ENCODE measurements at regions not wholly inside any gene's neighbourhood (a gene's known extent, or its start where the extent isn't known, plus 50 kb on each side); places are given as distances from the start of the nearest gene placed in this dataset.

- Mint-ChIP-seq H3K9me3 (ENCODE audit: unreplicated experiment) (no peaks in the 10 kb centered on the region), H3K4me1 (ENCODE audit: unreplicated experiment) (peaks cover 20% of the 10 kb centered on the region), H3K27ac (ENCODE audit: unreplicated experiment) (no peak overlapping the region), H3K36me3 (ENCODE audit: low read depth, unreplicated experiment) (no peaks in the 10 kb centered on the region), H3K27me3 (ENCODE audit: unreplicated experiment) (peaks cover 5% of the 10 kb centered on the region), H3K4me3 (ENCODE audit: unreplicated experiment) (no peak overlapping the region)
- TF ChIP-seq CTCF (IDR thresholded peaks at IDR 0.05; ENCODE audit: unreplicated experiment) = no peak
- DNase-seq (ENCODE audit: low spot score) = no peak
Observed at GRCh38 chr11:69889400-69890318, 70.4 kb upstream of the FGF3 start.

DNA sequence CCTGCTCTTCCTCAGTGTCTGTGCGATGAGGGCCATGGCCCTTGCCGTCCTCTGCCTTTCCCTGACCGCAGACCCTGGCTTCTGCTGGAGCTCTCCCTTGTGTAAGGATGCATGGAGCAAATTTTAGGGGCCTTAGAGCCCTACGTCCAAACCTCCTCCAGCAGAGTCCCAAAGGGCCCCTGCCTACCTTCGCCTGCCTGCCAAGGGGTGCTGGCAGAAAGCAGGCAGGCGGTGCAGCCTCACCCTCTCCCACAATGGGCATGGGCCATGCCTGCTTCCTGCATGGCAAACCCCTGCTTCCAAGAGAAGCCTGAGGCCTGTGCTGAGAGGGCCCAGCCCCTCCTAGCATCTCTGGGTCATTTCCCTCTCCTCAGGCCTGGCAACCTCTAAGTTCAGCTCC lies 71.3 kb upstream of the FGF3 start:
- Mint-ChIP-seq H3K27me3 (ENCODE audit: unreplicated experiment) (peaks cover 5% of the 10 kb centered on the region), H3K27ac (ENCODE audit: unreplicated experiment) (no peak overlapping the region), H3K9me3 (ENCODE audit: unreplicated experiment) (no peaks in the 10 kb centered on the region), H3K4me3 (ENCODE audit: unreplicated experiment) (no peak overlapping the region), H3K4me1 (ENCODE audit: unreplicated experiment) (peaks cover 20% of the 10 kb centered on the region), H3K36me3 (ENCODE audit: low read depth, unreplicated experiment) (no peaks in the 10 kb centered on the region)
- no peak for TF ChIP-seq CTCF (IDR thresholded peaks at IDR 0.05; ENCODE audit: unreplicated experiment)
- DNase-seq (ENCODE audit: low spot score) = no peak

DNA sequence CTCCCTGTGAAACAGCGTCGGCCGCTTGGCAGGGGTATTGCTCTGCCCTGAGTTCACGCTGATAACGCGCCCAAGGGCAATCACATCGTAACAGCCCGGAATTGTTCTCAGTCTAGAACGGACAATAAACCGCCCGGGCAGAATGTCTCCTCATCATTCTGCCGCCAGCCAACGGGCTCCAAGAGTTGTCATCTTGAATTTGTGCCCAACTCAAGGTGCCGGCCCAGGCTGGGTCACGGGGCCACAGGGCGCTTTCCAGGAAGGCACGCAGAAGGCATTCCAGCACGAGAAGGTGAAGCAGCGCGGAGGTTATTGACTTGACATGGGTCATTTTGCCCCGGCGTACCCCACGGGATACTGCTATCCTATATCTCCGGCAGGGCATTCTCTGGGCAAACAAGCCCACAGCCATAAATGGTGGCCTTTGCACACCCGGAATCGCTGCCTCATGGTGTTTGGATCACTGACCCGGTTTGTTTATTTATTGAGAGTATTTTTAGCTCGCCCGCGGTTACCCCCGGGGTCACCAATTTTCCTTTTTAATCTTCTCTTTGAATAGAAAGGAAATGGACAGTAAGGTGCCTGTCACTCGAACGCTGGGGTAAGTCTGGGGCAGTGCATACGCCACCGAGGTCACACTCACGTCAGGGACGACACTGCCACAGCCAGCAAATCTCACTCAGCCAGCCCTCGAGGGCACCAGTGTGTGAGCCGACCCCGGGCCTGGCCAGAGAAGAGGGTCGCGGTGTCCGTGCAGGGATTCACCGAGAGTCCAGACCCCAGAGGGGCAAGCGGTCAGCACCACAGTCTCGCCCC lies 72.4 kb upstream of the FGF3 start:
- no peak for DNase-seq (ENCODE audit: low spot score)
- Mint-ChIP-seq H3K4me1 (ENCODE audit: unreplicated experiment) (peaks cover 20% of the 10 kb centered on the region), H3K36me3 (ENCODE audit: low read depth, unreplicated experiment) (no peaks in the 10 kb centered on the region), H3K9me3 (ENCODE audit: unreplicated experiment) (no peaks in the 10 kb centered on the region), H3K27me3 (ENCODE audit: unreplicated experiment) (peaks cover 5% of the 10 kb centered on the region), H3K4me3 (ENCODE audit: unreplicated experiment) (no peak overlapping the region), H3K27ac (ENCODE audit: unreplicated experiment) (no peak overlapping the region)
- TF ChIP-seq CTCF (IDR thresholded peaks at IDR 0.05; ENCODE audit: unreplicated experiment) = no peak

DNA sequence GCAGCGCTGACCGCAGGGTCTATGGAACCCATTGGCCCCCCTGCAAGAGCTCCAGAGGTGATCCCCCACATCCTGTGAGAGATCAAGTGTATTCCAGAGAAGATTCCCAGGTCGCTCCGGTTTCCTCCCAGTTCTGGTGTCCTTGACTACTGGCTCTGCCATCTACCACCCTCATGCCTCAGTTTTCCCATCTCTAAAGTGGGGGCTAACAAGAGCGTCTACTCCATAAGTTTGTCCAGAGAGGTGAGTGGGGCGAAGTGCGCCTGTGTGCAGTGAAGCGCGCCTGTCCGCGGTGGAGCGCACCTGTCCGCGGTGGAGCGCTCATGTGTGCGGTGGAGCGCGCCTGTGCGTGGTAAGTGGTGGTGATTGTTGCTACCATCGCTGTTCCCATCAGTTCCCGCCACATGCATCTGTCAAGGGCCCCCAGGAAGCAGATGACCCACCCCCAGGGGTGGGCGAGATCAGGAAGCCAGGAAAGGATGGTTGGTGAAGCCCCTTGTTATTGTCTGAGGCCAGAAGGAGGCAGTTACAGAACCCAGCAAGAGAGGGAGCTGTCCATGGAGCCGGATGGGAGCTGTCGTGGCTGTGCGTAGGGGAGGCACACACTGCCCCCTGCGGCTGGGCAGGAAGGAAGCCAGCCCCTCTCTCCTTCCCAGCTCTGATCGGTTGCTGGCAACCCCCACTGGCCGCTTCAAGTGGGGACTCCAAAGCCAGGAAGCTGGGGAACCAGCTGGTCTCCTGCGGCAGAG lies 73.2 kb upstream of the FGF3 start:
- no peak for TF ChIP-seq CTCF (IDR thresholded peaks at IDR 0.05; ENCODE audit: unreplicated experiment)
- H3K4me1 Mint-ChIP-seq (ENCODE audit: unreplicated experiment) = peaks cover 20% of the 10 kb centered on the region
- H3K9me3 Mint-ChIP-seq (ENCODE audit: unreplicated experiment) = no peaks in the 10 kb centered on the region
- no peak overlapping the region for H3K4me3 Mint-ChIP-seq (ENCODE audit: unreplicated experiment)
- no peaks in the 10 kb centered on the region for H3K36me3 Mint-ChIP-seq (ENCODE audit: low read depth, unreplicated experiment)
- no peak overlapping the region for H3K27ac Mint-ChIP-seq (ENCODE audit: unreplicated experiment)
- DNase-seq (ENCODE audit: low spot score) = peak; percentile 53
- H3K27me3 Mint-ChIP-seq (ENCODE audit: unreplicated experiment) = peaks cover 5% of the 10 kb centered on the region
